Renal cortex interstitium (tissue), 11 donors: ENCODE measurements at regions not wholly inside any gene's neighbourhood (a gene's known extent, or its start where the extent isn't known, plus 50 kb on each side); places are given as distances from the start of the nearest gene placed in this dataset.

ENCODE experiments used
- DNase-seq, 11 donors: peaks; one replicate each; pipeline ENCODE4 v3.0.0-alpha.2; 2013; ENCODE audit warnings: low read depth in 9 of 11, low spot score in 4 of 11; ENCODE audit errors: extremely low read depth in 1 of 11

DNA sequence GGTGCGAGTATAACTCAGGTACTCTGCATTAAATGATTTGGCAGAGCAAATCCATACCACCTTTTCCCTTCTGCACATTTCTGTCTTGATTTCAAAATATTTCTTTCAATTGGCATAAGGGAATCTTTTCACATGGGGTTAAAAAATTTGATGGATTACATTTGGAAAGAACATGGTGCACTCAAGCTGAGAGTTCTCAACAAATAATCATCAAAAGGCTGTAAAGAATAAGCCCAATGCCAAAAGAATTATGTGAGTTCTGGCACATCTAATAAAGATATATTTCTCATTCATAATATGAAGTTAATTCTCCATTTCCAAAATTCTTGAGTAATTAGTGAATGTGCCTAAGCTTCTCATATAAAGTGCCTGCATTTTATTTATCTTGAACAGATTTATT lies 223.1 kb downstream of the GPR37 start:
- DNase-seq = no peak

DNA sequence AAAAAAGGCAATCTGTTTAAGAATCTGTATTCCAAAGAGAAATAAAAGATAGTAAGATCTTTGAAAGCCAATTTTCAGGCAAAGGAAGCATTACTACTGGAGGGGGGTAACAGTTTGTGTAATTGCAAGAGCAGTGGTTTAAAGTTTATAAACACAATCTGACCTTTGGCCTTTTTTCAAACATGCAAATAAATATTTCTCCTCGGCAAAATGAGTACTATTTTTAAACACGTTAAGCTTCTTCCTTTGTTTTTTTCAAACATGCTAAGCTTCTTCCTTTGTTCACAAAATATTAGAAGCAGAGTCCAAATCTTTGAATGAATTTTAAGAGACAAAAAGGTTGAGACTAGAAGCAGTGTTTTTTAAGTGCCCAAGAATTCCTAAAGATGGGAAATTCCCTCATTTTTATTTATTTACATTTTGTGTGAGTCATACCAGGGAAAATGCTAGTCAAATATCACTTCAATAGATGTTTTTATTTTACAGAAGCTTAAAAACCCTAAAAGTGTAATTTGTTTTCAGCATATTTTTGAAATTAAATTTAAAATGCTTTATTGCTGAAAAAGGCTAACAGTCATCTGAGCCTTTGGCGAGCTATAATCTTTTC lies 229.3 kb downstream of the GPR37 start:
- DNase-seq = no peak

DNA sequence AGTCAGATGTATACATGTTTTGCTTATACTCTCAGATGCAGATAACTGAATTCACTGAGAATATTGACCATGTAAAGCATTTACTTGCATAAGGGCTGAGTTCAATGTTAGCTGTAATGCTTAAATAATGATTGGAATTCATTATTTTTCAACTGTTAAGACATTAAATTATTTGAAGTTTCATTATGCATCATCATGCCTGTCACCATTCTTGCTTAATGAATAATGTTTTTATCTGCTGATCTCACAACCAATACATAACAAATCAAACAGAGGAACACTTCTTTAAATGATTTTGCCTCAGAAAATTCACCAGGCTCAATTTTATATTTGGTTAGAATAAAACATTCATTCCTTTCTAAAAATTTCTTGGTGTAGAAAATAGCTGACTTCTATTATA lies 233.4 kb downstream of the GPR37 start:
- no peak for DNase-seq

DNA sequence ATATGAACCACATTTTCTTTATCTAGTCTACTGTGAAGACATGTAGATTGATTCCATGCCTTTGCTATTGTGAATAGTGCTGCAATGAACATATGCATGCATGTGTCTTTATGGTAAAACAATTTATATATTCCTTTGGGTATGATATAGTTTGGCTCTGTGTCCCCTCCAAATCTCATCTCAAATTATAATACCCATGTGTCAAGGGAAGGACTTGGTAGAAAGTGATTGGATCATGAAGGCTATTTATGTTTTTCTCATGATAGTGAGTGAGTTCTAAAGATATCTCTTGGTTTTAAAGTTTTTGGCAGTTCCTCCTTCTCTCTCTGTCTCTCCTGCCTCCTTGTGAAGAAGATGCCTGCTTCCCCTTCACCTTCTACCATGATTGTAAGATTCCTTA lies 248.7 kb downstream of the GPR37 start:
- DNase-seq = no peak

DNA sequence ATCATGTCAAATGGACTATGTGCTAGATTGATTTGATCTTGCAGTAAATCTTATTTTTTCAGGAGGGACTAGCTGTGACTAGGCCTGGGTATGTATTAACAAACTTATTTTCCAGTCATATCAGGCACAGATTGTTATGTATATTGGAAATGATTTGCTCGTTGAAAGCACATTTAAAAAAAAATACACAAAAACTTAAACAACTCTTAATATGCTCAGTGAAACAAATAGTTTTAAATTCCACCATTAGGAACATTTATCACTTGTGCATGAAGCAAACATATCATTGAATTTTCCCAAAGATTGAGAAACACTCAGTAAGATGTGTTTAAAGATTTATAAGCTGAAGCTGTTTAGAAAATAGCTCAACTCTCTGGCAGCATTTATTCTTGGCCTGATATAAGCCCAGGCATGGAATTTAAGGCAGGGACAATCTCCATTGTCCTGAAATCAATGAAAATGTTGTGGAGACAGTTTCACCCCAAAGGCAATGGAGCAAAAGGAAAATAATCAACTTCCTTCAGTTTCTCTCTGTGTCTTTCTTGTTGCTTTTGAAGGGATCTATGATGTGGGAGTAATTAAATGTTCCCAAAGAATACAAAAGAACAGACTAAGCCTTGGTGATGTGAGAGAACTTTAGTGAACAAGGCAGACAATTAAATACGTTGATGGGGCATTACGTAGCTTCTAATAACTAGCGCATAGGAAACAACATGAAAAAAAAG lies 250.3 kb downstream of the GPR37 start:
- no peak for DNase-seq

DNA sequence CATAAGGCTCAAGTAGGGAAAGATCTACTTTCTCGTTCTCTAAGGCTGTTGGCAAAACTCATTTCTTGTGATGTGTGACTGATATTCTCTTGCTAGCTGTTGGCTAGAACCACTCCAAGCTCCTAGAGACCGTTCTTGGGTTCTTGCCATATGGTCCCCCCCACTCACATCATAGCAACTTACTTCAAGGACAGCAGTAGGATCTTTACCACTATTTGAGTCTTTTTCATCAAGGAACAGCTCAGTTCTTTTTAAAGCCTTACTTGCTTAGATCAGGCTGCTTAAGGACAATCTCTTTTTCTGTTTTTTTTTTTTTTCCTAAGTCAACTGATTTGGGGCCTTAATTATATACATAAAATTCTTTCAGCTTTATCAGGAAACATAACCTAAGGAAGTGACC lies 251.1 kb downstream of the GPR37 start:
- DNase-seq = no peak

DNA sequence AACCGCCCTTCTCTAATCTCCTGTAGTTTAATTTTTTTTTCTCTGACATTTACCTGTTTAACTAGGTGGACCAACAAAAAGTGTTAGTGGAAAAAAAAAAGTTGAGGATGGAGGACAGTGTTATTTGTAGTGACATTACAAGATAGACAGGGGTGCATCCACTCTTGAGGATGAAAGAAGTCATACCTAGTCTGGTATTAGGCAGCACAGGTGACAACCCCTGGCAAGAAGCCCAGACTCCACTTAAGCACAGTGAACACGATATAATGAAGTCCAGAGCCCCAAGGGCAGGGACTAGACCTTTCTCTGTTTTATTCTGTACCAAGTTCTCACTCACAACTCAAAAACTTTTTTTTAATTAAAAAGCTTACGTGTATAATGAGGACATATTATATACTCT lies 268.4 kb downstream of the GPR37 start:
- DNase-seq = no peak

DNA sequence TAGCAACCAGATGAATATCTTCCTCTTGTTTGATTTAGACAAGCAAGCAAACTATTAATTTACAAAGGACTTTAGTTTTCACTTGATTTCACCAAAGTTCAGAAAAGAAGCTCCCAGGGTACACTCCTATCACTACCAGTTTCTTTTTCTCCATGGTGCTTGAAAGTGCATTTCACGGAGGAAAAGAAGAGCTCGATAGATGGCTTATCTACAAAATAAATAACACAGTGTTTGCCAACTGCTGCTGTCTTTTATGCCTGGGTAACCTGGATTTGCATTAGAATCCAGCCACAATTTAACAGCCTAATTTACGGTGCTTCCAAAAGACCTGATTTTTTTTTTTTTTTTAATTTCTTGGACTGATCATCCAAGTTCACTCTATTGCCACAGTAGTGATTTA lies 275.7 kb downstream of the GPR37 start:
- no peak for DNase-seq

DNA sequence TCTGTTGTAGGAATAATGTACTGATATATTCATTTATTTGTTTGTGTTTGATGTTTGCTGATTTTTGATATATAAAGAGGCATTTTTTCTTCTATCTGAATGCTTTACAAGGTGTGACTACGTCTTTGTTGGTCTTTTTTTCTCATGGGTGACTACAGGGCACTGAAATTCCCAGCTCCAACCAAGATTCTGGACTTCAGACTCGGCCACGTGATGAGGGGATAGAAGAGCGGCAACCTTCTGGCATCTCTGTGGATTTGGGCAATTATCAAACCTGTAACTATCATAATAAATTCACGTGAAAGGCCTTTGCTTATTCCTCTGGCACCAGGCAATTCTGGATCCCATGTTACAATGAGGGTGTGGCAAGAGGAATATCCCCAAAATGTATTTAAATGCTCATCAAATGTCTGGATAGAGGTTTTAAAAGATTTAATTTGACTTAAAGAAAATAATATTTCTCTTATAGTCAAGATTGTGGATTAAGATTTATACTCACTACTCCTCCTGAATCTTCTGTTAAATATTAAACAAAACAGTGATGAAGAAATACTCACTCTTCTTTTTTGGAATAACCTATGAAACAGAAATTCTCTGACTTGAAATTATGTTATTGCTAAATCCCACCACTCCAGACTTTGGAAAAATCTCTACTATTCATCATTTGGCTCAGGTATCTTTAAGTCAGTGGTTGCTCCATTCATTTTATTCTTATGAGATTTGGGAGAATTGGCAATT lies 276.3 kb downstream of the GPR37 start:
- no peak for DNase-seq

DNA sequence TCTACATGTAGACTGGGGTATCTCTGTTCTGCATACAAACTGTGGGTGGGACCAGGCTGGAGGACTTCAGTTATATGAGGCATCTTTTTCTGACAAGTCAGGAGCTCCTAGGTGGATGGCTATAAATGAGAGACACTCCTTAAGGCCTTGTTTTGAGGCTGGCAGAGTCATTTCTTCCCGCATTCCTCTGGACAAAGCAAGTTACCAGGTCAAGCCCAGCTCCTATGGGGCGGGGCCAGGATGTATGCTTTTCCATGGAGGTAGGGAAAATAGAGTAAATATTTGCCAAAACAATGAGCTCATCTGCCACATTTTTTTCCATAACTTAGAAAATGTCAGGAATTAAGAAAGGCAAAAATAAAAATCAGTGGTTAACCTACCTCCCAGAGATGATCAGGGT lies 283.4 kb downstream of the GPR37 start:
- DNase-seq = no peak

DNA sequence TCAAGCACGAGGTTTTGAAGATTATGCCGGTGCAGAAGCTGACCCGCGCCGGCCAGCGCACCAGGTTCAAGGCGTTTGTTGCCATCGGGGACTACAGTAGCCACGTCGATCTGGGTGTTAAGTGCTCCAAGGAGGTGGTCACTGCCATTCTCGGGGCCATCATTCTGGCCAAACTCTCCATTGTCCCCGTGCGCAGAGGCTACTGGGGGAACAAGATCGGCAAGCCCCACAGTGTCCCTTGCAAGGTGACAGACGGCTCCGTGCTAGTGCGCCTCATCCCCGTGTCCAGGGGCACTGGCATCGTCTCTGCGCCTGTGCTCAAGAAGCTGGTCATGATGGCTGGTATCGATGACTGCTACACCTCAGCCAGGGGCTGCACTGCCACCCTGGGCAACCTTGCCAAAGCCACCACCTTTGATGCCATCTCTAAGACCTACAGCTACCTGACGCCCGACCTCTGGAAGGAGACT lies 284.7 kb downstream of the GPR37 start:
- no peak for DNase-seq

DNA sequence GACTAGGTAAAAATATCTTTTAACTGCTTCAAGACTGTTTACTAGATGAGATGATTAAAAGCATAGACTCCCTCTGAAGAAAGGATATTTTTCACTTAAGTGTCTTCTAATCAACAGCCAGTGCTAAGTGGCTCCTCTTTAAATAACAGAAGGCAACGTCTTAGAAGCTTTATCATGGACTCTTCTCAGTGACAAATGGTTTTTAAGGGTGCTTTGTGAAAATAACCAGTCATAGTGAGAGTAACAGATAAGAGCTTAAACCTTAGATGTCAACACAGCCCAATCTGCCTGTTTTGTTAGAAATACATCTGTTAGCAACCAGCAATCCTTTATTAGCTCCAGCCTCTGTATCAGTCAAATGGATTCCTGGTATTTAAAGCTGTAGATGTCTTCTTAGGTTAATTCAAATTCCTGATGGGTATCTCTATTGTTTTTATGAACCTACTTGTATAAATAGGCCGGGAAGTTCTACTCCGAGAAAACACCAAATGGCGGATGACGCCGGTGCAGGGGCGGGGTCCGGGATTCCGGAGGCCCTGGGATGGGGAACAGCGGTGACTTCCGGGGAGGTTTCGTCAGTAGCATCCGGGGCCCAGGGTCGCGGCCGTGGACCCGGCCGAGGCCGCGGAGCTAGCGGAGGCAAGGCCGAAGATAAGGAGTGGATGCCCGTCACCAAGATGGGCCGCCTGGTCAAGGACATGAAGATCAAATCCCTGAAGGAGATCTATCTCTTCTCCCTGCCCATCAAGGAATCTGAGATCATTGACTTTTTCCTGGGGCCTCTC lies 285.4 kb downstream of the GPR37 start:
- no peak for DNase-seq

DNA sequence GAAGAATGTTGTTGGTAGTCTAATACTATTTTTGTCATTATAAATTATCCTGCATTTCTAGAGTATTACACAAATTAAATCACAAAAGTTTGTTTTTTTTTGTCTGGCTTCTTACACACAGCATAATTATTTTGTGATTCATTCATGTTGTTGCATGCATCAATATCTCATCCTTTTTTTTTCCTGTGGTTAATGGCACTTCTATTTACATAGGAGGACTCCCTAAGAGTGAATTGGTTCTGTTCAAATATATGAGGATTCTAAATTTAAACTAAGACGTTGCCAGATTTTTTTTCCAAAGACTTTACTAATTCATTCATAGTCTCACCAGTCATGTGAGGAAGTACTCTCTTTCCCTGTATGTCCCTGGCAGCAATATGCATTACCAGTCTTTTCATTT lies 303.3 kb downstream of the GPR37 start:
- no peak for DNase-seq

DNA sequence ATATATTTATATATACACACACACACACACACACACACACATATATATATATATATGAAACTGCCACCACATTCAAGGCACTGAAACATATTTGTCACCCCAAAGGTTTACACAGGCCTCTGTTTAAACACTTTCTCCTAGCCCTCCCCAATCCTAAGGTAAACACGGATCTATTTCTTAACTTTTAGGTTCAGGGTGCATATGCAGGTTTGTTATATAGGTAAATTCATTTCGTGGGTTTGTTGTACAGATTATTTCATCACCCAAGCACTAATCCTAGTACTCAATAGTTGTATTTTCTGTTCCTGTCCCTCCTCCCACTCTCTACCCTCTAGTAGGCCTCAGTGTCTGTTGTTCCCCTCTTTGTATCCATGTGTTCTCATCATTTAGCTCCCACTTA lies 305.0 kb downstream of the GPR37 start:
- no peak for DNase-seq

DNA sequence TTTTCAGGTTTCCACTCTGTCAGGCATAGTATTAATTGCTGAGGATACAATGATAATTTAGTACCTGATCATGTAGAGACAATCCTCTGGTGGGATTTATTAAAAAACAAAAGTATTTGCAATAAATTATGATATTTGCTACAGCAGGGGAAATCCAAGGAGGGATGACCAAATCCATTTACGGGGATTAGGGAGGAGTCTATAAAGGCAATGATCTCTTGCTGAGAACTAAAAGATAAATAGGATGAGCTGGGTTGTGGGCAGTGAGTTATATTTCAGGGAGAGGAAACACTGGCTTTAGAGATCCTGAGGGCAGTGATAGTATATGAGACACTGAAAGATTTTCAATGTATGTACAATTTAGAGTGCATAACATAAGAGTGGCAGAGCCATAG lies 305.5 kb downstream of the GPR37 start:
- DNase-seq = no peak

DNA sequence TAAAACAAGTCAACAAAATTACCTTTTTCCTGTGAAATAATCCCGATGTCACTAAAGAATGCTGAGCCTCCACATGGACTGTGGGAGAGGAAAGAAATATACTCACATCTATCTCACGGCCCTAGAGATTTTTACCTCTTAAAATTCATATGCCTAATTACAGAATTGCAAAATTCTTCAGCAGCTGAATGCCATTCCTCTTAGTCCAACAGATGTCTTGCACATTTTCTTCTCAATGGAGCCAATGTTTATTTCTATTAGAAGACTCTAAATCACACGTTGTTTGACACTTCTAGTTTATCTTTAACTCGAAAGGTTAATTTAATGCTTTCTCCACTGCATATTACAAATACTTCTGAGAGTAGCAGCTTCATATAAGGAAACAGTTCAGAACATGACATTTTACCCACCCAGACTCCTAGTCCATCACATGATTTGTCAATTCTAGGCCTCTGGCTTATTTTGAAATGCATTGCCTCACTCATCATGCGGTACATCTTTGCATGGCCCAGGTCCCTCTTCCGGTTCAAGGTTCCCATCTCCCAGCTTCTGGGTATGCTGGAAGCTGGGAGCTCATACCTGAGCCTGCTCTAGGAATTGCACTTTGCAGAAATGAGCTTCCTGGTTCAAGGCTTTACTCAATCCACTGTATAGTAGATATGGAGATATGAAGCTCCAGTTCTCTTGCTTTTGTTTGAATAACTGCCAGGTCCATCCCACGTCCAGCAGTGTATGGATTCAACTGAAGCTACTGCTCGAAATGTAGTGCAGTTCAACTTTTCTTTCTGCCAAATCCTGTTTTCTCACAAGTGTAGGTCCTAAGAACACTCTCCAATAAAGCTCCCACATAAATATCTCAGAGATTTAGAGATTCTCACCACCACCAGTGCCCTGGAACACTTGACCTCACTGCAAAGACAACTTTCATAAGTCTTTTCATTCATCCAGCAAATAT lies 306.2 kb downstream of the GPR37 start:
- DNase-seq = peak in 6 of 11 donors; percentile 3 to 50 (median 10)

DNA sequence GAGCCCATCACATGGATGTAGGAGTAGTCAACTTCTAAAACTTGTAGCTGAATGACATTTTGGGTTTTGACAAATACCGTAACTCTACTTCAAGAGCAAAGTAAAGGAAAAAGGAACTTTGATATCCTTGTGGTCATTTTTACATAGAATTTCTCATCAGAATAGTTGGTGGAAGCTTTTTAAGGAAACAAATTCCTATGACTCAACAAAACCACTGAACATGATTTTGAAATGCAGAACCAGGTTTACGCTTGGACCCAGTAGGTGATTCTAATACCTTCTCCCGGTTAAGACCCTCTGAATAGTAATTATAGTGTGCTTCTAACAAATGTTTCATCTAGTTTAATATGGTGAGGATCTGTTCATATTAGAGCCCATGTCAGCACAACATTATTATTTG lies 307.8 kb downstream of the GPR37 start:
- no peak for DNase-seq

DNA sequence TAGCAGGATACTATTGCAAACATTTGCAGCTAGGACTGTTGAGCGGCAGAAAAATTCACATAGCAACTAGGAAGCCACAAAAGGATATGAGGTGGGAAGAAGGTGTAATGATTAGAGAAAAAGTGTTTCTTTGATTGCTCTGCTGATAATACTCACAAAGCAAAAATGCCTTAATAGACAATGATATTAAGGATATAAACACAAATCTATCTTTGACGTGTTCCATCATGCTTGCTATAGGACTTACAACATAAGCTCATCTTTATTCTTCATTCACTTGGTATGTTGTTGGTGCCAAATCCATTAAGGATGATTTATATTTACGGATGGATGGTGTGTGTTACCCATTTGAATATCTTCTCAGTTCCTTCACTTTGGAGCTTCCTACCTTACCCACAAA lies 309.3 kb downstream of the GPR37 start:
- no peak for DNase-seq

DNA sequence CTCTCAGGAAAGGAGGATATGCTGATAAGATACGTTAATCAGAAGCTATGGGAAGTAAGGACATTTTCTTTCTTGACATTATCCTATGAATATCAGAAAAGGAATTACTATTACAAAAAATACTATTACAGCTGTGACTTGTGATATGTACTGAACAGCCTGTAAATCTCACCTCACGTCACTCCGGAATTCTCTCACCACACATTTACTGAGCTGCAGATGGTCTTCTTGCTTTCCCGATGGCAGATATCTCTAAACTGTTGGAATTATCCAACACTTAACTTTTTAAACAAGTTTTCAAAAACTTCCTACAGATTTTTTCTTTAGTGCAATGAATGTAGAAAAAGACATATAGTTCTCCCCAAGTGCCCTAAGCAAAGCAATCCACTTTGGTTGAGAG lies 313.4 kb downstream of the GPR37 start:
- no peak for DNase-seq
